ENCODE measurements at regions not wholly inside any gene's neighbourhood (a gene's known extent, or its start where the extent isn't known, plus 50 kb on each side); places are given as distances from the start of the nearest gene placed in this dataset.

GRCh38 chr13:48819376-48819775 is 156.3 kb upstream of the FNDC3A start:
- H3K27ac ChIP-seq (ENCODE audit: extremely low read depth, low read depth, low read length): no peak overlapping the region
- H3K9ac ChIP-seq (ENCODE audit: insufficient read depth in 1 of 2, low read depth in 2 of 2, low read length in 2 of 2): no peak overlapping the region
- H3K79me2 ChIP-seq (ENCODE audit: control insufficient read depth, insufficient read depth, low read length): no peaks in the 10 kb centered on the region
- H2AFZ ChIP-seq (ENCODE audit: low read depth, low read length): no peak overlapping the region
- in situ Hi-C loops (cut with MboI): no loop called here
- intact Hi-C loops (cut with micrococcal nuclease): no loop called here
- ATAC-seq (no peak), FAIRE-seq (no peak), DNase-seq (ENCODE audit: extremely low read depth in 1 of 4, low spot score in 3 of 4) (no peak)
- H3K9me3 ChIP-seq (replicated peaks; ENCODE audit: control insufficient read depth, insufficient read depth, low read depth, low read length): no peaks in the 10 kb centered on the region
- 0% methylated on average over 3 of the region's 3 CpGs for WGBS (ENCODE audit: insufficient coverage, low coverage, missing lambda C conversion rate)
- H3K4me3 ChIP-seq: no peak overlapping the region
- H3K27me3 ChIP-seq (ENCODE audit: control insufficient read depth in 2 of 2, insufficient read depth in 2 of 2, low read length in 2 of 2): no peaks in the 10 kb centered on the region
- H4K20me1 ChIP-seq (replicated peaks; ENCODE audit: control insufficient read depth, insufficient read depth, low read length): no peaks in the 10 kb centered on the region
- no peaks in the 10 kb centered on the region for H3K36me3 ChIP-seq (ENCODE audit: control insufficient read depth, insufficient read depth, low read length)
- ChIA-PET CTCF (ENCODE audit: low intra/inter-chr PET ratio) (no interaction called here), POLR2A (no interaction called here)
- no peak overlapping the region for H3K4me2 ChIP-seq (ENCODE audit: insufficient read depth, low read length)
- no peaks in the 10 kb centered on the region for H3K4me1 ChIP-seq (replicated peaks in 1 of 2; ENCODE audit: control insufficient read depth in 2 of 2, insufficient read depth in 2 of 2, low read length in 2 of 2)
- H3K9me1 ChIP-seq (ENCODE audit: control insufficient read depth, insufficient read depth, low read length): no peaks in the 10 kb centered on the region
- BruUV-seq (replicated peaks): no TSS peak
- TF ChIP-seq HBP1 (CRISPR knock-in tag; IDR thresholded peaks at IDR 0.05) (no peak), ZNF518B (CRISPR knock-in tag; IDR thresholded peaks at IDR 0.05) (no peak), RBBP5 (IDR thresholded peaks at IDR 0.05; ENCODE audit: borderline replicate concordance, insufficient read depth, low read length, poor library complexity, severe bottlenecking) (no peak), ZNF707 (CRISPR knock-in tag; conservative IDR thresholded peaks at IDR 0.05) (no peak), PHF21A (IDR thresholded peaks at IDR 0.05; ENCODE audit: borderline replicate concordance, low read depth) (no peak), MAFF (IDR thresholded peaks at IDR 0.05; ENCODE audit: low read length) (no peak), HDAC8 (tag; IDR thresholded peaks at IDR 0.05) (no peak), MLLT1 (IDR thresholded peaks at IDR 0.05) (no peak), NONO (IDR thresholded peaks at IDR 0.05; ENCODE audit: low read depth in 2 of 2, low read length in 1 of 2) (no peak), ZNF609 (CRISPR knock-in tag; IDR thresholded peaks at IDR 0.05; ENCODE audit: borderline replicate concordance) (no peak)

All from K562 (cell line).